Trophoblast cell (in vitro differentiated cells and primary cell): ENCODE measurements at regions not wholly inside any gene's neighbourhood (a gene's known extent, or its start where the extent isn't known, plus 50 kb on each side); places are given as distances from the start of the nearest gene placed in this dataset.

Experiments used
- DNase-seq, 2 donors: peaks; one replicate each; pipeline ENCODE4 v3.0.0-alpha.2; 2016
- H2AFZ ChIP-seq: 2 replicates; pipeline ENCODE4 v1.6.1; 2013; ENCODE audit warnings: low read length, moderate library complexity, mild to moderate bottlenecking; ENCODE audit not compliant: insufficient read depth, poor library complexity
- H2AK5ac ChIP-seq: 2 replicates; pipeline ENCODE4 v1.6.1; 2013; ENCODE audit warnings: mild to moderate bottlenecking, low read length
- H2BK120ac ChIP-seq: 2 replicates; pipeline ENCODE4 v1.6.1; 2013; ENCODE audit warnings: low read length, mild to moderate bottlenecking, moderate library complexity; ENCODE audit not compliant: insufficient read depth, poor library complexity
- H2BK12ac ChIP-seq: 2 replicates; pipeline ENCODE4 v1.6.1; 2013; ENCODE audit warnings: mild to moderate bottlenecking, low read length, moderate library complexity
- H2BK5ac ChIP-seq: 2 replicates; pipeline ENCODE4 v1.6.1; 2013; ENCODE audit warnings: low read length, low read depth, moderate library complexity, mild to moderate bottlenecking; ENCODE audit not compliant: poor library complexity
- H3K14ac ChIP-seq: 2 replicates; pipeline ENCODE4 v1.6.1; 2013; ENCODE audit warnings: mild to moderate bottlenecking, low read length
- H3K18ac ChIP-seq: 2 replicates; pipeline ENCODE4 v1.6.1; 2013; ENCODE audit warnings: mild to moderate bottlenecking, low read length
- H3K23ac ChIP-seq: 2 replicates; pipeline ENCODE4 v1.6.1; 2013; ENCODE audit warnings: low read length
- H3K27ac ChIP-seq: 2 replicates; pipeline ENCODE4 v1.5.1; 2013; ENCODE audit warnings: low read depth, mild to moderate bottlenecking, inconsistent platforms, low read length, moderate library complexity
- H3K27me3 ChIP-seq: 2 replicates; pipeline ENCODE4 v1.6.1; 2013; ENCODE audit warnings: inconsistent platforms, mild to moderate bottlenecking, low read length, moderate library complexity; ENCODE audit not compliant: insufficient read depth
- H3K36me3 ChIP-seq, 2 experiments: 1 replicate in 1 of 2; 2 replicates in 1 of 2; pipeline ENCODE4 v1.6.1; 2013; ENCODE audit warnings: low read length in 2 of 2, mild to moderate bottlenecking in 2 of 2, moderate library complexity in 1 of 2; ENCODE audit not compliant: insufficient read depth in 2 of 2, control insufficient read depth in 1 of 2
- H3K4ac ChIP-seq: 2 replicates; pipeline ENCODE4 v1.6.1; 2013; ENCODE audit warnings: low read depth, mild to moderate bottlenecking, low read length, moderate library complexity
- H3K4me1 ChIP-seq, 2 experiments: 1 replicate in 1 of 2; 2 replicates in 1 of 2; pipeline ENCODE4 v1.6.1; 2013; ENCODE audit warnings: low read length in 2 of 2, mild to moderate bottlenecking in 2 of 2, moderate library complexity in 1 of 2; ENCODE audit not compliant: insufficient read depth in 2 of 2, control insufficient read depth in 1 of 2
- H3K4me2 ChIP-seq: 2 replicates; pipeline ENCODE4 v1.6.1; 2013; ENCODE audit warnings: inconsistent platforms, mild to moderate bottlenecking, low read length, moderate library complexity
- H3K4me3 ChIP-seq: 2 replicates; pipeline ENCODE4 v1.5.1; 2013; ENCODE audit warnings: mild to moderate bottlenecking, low read depth, low read length, inconsistent platforms
- H3K79me1 ChIP-seq: one replicate; pipeline ENCODE4 v1.6.1; 2013; ENCODE audit warnings: low read length
- H3K79me2 ChIP-seq: 2 replicates; pipeline ENCODE4 v1.6.1; 2013; ENCODE audit warnings: low read length, mild to moderate bottlenecking; ENCODE audit not compliant: control insufficient read depth, insufficient read depth, poor library complexity
- H3K9ac ChIP-seq: 2 replicates; pipeline ENCODE4 v1.6.1; 2013; ENCODE audit warnings: mild to moderate bottlenecking, low read length
- H3K9me3 ChIP-seq: 2 replicates; pipeline ENCODE4 v1.6.1; 2013; ENCODE audit warnings: low read depth, mild to moderate bottlenecking, control low read depth, inconsistent platforms, low read length; ENCODE audit not compliant: insufficient read depth
- H4K12ac ChIP-seq: 2 replicates; pipeline ENCODE4 v1.6.1; 2013; ENCODE audit warnings: low read depth, mild to moderate bottlenecking, low read length, moderate library complexity
- H4K8ac ChIP-seq: 2 replicates; pipeline ENCODE4 v1.6.1; 2013; ENCODE audit warnings: low read depth, mild to moderate bottlenecking, low read length, moderate library complexity
- H4K91ac ChIP-seq: one replicate; pipeline ENCODE4 v1.6.1; 2013; ENCODE audit warnings: low read depth, mild to moderate bottlenecking, low read length, moderate library complexity
- WGBS: extraction: QIAGEN DNeasy Blood & Tissue Kit; methylation state at CpG from one replicate; pipeline ENCODE4 v1.1.7; 2013; ENCODE audit warnings: missing lambda C conversion rate; ENCODE audit not compliant: insufficient read length, insufficient coverage; ENCODE audit errors: extremely low coverage; 5-methylcytosine and 5-hydroxymethylcytosine counted together

DNA sequence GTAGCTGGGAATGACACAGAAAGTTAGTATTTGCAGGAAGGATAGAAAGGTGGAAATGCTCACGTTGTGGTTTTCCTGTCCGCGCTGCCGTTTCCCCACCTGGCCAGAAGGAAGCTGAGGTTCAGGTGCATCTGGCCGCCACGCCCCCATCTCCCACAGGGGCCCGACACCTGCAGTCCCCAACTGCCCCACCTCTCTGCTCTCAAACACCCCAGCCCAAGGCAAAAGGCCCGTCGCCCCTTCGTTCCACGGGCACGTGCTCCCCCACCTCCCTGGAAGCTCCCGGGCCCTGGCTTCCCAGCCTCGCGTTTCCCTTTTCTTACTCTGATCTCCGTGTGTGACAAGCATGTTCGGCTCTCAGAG lies 985.1 kb downstream of the BRD1 start:
- Histone ChIP-seq H3K36me3 (no peaks in the 10 kb centered on the region), H3K4ac (no peak overlapping the region), H2BK120ac (no peak overlapping the region), H3K27me3 (no peaks in the 10 kb centered on the region), H4K8ac (no peak overlapping the region), H2AFZ (no peak overlapping the region), H3K27ac (no peak overlapping the region), H4K91ac (no peak overlapping the region), H3K79me2 (no peaks in the 10 kb centered on the region), H3K14ac (no peak overlapping the region), H3K9ac (no peak overlapping the region), H3K9me3 (peaks cover 2% of the 10 kb centered on the region), H2BK12ac (no peak overlapping the region), H3K23ac (no peak overlapping the region), H4K12ac (no peak overlapping the region), H3K4me3 (no peak overlapping the region), H3K18ac (no peak overlapping the region), H3K4me2 (no peak overlapping the region), H2AK5ac (no peak overlapping the region), H3K4me1 (no peaks in the 10 kb centered on the region), H2BK5ac (no peak overlapping the region), H3K79me1 (no peaks in the 10 kb centered on the region)
- no CpG with 5 or more reads among the region's 17 CpGs for WGBS
- no peak for DNase-seq

DNA sequence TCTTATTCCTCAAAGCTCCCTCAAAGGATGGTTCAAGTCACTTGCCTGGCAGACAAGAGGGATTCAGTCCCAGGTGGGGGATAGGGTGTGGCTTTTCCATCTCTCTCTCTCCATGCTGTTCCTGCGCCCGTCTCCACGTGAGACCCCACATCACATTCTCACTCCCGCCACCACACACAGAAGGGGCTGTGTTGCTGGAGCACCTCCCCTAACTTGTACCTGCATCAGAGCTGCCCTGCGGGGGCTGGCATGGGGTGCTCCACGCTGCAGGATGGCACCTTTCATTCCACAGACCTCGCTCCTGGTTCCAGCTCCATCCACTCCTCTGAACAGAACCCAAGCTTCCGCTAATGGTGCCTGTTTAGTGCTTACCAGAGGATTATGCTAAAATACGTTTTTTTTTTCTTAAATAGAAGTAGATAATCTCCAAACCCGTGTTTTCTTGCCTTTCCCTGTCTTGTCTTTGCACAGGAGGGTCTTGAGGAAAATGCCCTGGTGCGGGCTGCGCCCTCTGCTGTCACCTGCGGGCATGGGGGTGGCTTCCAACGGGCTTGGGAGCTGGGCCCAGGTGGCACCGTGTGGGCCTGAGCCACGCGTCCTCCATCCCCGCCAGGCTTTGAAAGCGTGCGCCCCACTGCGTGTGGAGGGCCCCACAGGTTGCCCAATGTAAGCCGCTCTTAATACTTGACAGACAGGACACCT lies 985.6 kb downstream of the BRD1 start:
- no peak overlapping the region for H4K8ac ChIP-seq
- H2AK5ac ChIP-seq: no peak overlapping the region
- no peak overlapping the region for H3K4me2 ChIP-seq
- H3K27ac ChIP-seq: no peak overlapping the region
- no peak overlapping the region for H3K18ac ChIP-seq
- H2BK5ac ChIP-seq: no peak overlapping the region
- H3K4me3 ChIP-seq: no peak overlapping the region
- H2BK120ac ChIP-seq: no peak overlapping the region
- H3K14ac ChIP-seq: no peak overlapping the region
- no peak overlapping the region for H3K9ac ChIP-seq
- no peak for DNase-seq
- WGBS: no CpG with 5 or more reads among the region's 22 CpGs
- no peaks in the 10 kb centered on the region for H3K79me2 ChIP-seq
- H2AFZ ChIP-seq: no peak overlapping the region
- H3K36me3 ChIP-seq: no peaks in the 10 kb centered on the region
- no peaks in the 10 kb centered on the region for H3K27me3 ChIP-seq
- no peaks in the 10 kb centered on the region for H3K4me1 ChIP-seq
- H3K79me1 ChIP-seq: no peaks in the 10 kb centered on the region
- H3K4ac ChIP-seq: no peak overlapping the region
- H4K12ac ChIP-seq: no peak overlapping the region
- H4K91ac ChIP-seq: no peak overlapping the region
- H2BK12ac ChIP-seq: no peak overlapping the region
- no peak overlapping the region for H3K23ac ChIP-seq
- H3K9me3 ChIP-seq: peaks cover 7% of the 10 kb centered on the region

DNA sequence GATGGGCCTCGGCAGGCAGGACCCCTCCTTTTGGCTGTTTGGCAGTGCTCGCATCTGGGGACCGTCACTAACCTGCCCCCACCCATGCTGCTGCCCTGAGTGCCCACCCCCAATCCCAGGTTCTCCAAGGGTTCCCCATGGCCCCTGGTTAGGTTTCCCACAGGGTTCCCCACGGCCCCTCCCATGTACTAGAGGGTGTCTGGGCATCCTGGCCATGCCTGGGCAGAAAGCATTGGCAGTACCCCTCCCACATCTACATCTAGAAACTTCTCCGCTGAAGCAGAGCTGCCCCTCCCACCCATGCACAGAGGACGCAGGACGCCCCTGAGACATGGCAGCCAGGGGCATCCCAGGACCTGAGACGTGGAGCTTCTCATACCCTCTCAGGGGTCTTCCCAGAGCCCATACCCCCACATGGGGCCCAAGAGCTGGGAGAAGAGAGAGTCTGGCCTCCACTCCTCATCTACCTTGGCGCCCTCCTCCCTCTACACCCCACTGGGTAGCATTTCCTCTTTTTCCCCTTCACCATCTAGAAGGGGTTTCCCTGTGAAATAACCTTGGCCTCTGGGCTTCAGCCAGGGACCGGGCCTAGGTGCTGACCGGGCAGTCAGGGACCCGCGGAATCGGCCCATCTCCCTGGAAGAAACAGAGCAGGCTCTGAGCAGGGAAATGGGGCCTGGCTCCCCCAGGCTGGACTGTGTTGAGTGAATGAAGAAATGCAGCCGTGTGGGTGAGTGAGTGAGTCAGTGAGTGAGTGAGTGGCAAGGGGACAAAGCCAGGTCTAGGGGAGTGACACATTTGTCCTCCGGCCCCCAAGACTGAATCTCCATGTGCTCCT lies 987.3 kb downstream of the BRD1 start:
- Histone ChIP-seq H3K9me3 (peaks cover 11% of the 10 kb centered on the region), H3K18ac (no peak overlapping the region)
- no CpG with 5 or more reads among the region's 16 CpGs for WGBS

DNA sequence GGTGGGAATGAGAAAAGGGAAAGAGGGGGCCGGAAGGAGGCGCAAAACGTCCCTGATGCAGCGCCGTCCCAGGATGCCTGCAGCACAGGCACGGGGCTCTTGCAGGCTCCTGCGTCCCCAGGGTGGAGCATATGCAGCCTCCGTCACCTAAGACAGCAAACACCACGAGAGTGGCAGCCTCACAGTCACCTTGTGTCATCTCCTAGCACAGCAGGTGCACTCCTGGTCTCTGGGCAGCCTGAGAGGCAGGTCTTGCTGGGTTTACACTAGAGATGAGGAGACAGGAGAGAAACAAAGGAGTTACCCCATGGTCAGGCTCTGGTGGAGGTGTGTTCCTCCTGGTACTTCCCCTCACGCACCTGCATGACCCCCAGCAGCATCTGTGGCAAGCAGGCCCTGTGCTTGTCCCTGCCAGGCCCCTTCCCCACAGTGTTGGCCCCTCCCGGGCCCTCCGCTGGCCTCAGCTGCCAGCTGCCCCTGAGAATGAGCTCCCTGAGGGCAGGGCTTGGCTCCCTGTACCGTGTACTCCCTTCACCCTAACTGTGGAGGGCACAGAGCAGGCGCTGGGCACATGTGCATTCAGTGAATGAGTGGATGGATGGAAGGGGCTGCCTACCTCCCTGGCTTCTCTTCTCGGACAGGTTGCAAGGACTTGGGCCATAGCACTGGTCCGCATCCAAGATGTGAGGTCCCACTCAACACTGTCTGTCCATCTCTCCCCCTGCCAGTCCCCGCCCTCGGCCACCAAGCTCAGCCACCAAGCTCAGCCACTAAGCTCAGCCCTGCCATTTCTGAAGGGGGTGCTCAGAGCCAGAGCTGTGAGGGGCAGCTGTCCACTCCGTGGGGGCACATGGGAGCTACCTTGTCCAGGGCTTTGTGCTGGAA lies 988.6 kb downstream of the BRD1 start:
- WGBS: no CpG with 5 or more reads among the region's 19 CpGs
- H3K27ac ChIP-seq: no peak overlapping the region
- H3K79me2 ChIP-seq: no peaks in the 10 kb centered on the region

More for the DNA sequence above, 987.3 kb downstream of the BRD1 start:
- Histone ChIP-seq H3K36me3 (no peaks in the 10 kb centered on the region), H4K12ac (no peak overlapping the region), H2BK120ac (no peak overlapping the region), H3K79me2 (no peaks in the 10 kb centered on the region), H3K79me1 (no peaks in the 10 kb centered on the region), H3K23ac (no peak overlapping the region), H3K4ac (no peak overlapping the region), H2AK5ac (no peak overlapping the region), H4K8ac (no peak overlapping the region), H3K27me3 (no peaks in the 10 kb centered on the region), H2BK12ac (no peak overlapping the region), H4K91ac (no peak overlapping the region), H3K4me3 (no peak overlapping the region), H3K9ac (no peak overlapping the region), H2AFZ (no peak overlapping the region), H2BK5ac (no peak overlapping the region), H3K27ac (no peak overlapping the region), H3K4me1 (no peaks in the 10 kb centered on the region), H3K4me2 (no peak overlapping the region), H3K14ac (no peak overlapping the region)
- DNase-seq: no peak

More for the DNA sequence above, 988.6 kb downstream of the BRD1 start:
- Histone ChIP-seq H3K4me2 (no peak overlapping the region), H3K4ac (no peak overlapping the region), H2BK12ac (no peak overlapping the region), H4K8ac (no peak overlapping the region), H3K36me3 (no peaks in the 10 kb centered on the region), H3K4me1 (no peaks in the 10 kb centered on the region), H2AFZ (no peak overlapping the region), H3K79me1 (no peaks in the 10 kb centered on the region), H4K12ac (no peak overlapping the region), H2BK120ac (no peak overlapping the region), H3K18ac (no peak overlapping the region), H2BK5ac (no peak overlapping the region), H3K23ac (no peak overlapping the region), H3K27me3 (no peaks in the 10 kb centered on the region), H4K91ac (no peak overlapping the region), H3K9ac (no peak overlapping the region), H3K4me3 (no peak overlapping the region), H3K9me3 (peaks cover 12% of the 10 kb centered on the region), H2AK5ac (no peak overlapping the region), H3K14ac (no peak overlapping the region)
- no peak for DNase-seq
